PFSK-1 (cell line): ENCODE measurements at regions not wholly inside any gene's neighbourhood (a gene's known extent, or its start where the extent isn't known, plus 50 kb on each side); places are given as distances from the start of the nearest gene placed in this dataset.

Experiments used
- FOXP2 ChIP-seq: optimal IDR thresholded peaks from 2 replicates; pipeline ENCODE3; 2011; ENCODE audit warnings: borderline replicate concordance, control low read depth, inconsistent platforms; ENCODE audit not compliant: insufficient read depth; ENCODE audit errors: extremely low read length, extremely low read depth
- POLR2AphosphoS5 ChIP-seq: IDR thresholded peaks from 2 replicates; pipeline ENCODE4 v1.6.1; 2012; ENCODE audit warnings: low read depth, mild to moderate bottlenecking, control low read depth, low read length, moderate library complexity
- SIN3A ChIP-seq: IDR thresholded peaks from 2 replicates; pipeline ENCODE4 v1.6.1; 2012; ENCODE audit warnings: mild to moderate bottlenecking, low read length, moderate library complexity, borderline replicate concordance; ENCODE audit not compliant: insufficient read depth
- TAF1 ChIP-seq: IDR thresholded peaks from 2 replicates; pipeline ENCODE4 v1.6.1; 2012; ENCODE audit warnings: low read length, control low read depth, borderline replicate concordance; ENCODE audit not compliant: insufficient read depth
- TF ChIP-seq, protein P1 (sequence below), 2 experiments: IDR thresholded peaks; 2 replicates each; pipeline versions ENCODE4 v1.6.1 to v1.8.0; 2011 to 2012; ENCODE audit warnings: low read depth in 2 of 2, low read length in 2 of 2, control low read depth in 1 of 2, inconsistent platforms in 1 of 2, mild to moderate bottlenecking in 1 of 2, moderate library complexity in 1 of 2; ENCODE audit not compliant: insufficient read depth in 1 of 2

DNA sequence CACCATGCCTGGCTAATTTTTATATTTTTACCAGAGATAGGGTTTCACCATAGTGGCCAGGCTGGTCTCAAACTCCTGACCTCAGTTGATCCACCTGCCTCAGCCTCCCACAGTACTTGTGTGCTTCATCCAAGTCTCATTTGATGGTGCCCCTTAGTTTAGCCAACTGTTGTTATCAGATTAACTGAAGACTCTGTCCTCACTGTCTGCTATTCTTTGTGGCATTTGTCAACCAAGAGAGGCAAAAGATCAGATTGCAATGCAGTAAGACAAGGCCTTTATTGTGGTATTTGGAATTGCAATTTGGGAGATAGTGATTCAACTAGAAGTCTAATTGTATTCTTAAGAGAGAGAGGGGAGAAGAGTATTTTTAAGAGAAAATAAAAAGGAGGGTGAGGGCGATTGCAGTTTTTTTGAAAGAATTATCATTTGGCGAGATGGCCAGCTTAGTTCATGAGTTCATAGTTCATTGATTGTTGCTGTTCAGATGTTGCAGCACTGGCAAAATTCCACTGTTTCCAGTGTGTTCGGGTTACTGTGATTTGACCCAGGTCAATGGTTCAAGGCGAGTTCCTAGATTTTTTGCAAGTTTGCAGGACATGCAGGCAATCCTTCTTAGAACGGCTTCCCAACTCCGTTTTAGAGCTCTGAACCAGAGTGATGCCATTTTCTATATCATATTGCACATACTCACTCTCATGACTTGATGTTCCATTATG, 1156.9 kb downstream of the CDH9 start:
- no peak for TF ChIP-seq POLR2AphosphoS5
- no peak for TF ChIP-seq SIN3A
- TF ChIP-seq TAF1 = no peak
- TF ChIP-seq, protein P1, sequence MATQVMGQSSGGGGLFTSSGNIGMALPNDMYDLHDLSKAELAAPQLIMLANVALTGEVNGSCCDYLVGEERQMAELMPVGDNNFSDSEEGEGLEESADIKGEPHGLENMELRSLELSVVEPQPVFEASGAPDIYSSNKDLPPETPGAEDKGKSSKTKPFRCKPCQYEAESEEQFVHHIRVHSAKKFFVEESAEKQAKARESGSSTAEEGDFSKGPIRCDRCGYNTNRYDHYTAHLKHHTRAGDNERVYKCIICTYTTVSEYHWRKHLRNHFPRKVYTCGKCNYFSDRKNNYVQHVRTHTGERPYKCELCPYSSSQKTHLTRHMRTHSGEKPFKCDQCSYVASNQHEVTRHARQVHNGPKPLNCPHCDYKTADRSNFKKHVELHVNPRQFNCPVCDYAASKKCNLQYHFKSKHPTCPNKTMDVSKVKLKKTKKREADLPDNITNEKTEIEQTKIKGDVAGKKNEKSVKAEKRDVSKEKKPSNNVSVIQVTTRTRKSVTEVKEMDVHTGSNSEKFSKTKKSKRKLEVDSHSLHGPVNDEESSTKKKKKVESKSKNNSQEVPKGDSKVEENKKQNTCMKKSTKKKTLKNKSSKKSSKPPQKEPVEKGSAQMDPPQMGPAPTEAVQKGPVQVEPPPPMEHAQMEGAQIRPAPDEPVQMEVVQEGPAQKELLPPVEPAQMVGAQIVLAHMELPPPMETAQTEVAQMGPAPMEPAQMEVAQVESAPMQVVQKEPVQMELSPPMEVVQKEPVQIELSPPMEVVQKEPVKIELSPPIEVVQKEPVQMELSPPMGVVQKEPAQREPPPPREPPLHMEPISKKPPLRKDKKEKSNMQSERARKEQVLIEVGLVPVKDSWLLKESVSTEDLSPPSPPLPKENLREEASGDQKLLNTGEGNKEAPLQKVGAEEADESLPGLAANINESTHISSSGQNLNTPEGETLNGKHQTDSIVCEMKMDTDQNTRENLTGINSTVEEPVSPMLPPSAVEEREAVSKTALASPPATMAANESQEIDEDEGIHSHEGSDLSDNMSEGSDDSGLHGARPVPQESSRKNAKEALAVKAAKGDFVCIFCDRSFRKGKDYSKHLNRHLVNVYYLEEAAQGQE (IDR thresholded peaks at IDR 0.05; ENCODE audit: insufficient read depth in 1 of 2, low read depth in 2 of 2, low read length in 2 of 2) = no peak
- TF ChIP-seq FOXP2 = no peak
